ENCODE measurements at regions not wholly inside any gene's neighbourhood (a gene's known extent, or its start where the extent isn't known, plus 50 kb on each side); places are given as distances from the start of the nearest gene placed in this dataset.
"Not testable (repeated sequence)": the region's sequence is repeated elsewhere in the genome, so short reads cannot be mapped to it uniquely, and the experiment has no call there.

- H3K9me3 ChIP-seq: 0 out of 3 replicates have a peak, but pooled peaks cover 9% of the 10 kb centered on the region
- H3K4me2 ChIP-seq: no peak overlapping the region
- H3K4me3 ChIP-seq: no peak overlapping the region
- FAIRE-seq (no peak), DNase-seq (ENCODE audit: low read depth in 1 of 2, low spot score in 1 of 2) (no peak), ATAC-seq (no peak)
- no peaks in the 10 kb centered on the region for H3K4me1 ChIP-seq
- ChIA-PET CTCF (no interaction called here), POLR2A (no interaction called here)
- no peak for TF ChIP-seq SREBF2 (IDR thresholded peaks at IDR 0.05)
- TF ChIP-seq RARB (CRISPR knock-in tag; IDR thresholded peaks at IDR 0.05): no peak
- no peak for TF ChIP-seq RCOR1 (IDR thresholded peaks at IDR 0.05; ENCODE audit: low read depth, low read length)
- no peak for TF ChIP-seq CBX2 (IDR thresholded peaks at IDR 0.05; ENCODE audit: borderline replicate concordance, low read depth)
- no peak for TF ChIP-seq ZC3H11A (IDR thresholded peaks at IDR 0.05)
- TF ChIP-seq JUNB (IDR thresholded peaks at IDR 0.05): no peak
- TF ChIP-seq ESRRA (IDR thresholded peaks at IDR 0.05; ENCODE audit: borderline replicate concordance, low read length): no peak
- no peak for TF ChIP-seq EHF (CRISPR knock-in tag; IDR thresholded peaks at IDR 0.05)
- TF ChIP-seq KDM5A (IDR thresholded peaks at IDR 0.05): no peak
- no peak for TF ChIP-seq HOXB13 (CRISPR knock-in tag; IDR thresholded peaks at IDR 0.05; ENCODE audit: low read depth)
- no peak for TF ChIP-seq MAFK (IDR thresholded peaks at IDR 0.05; ENCODE audit: partially characterized antibody)
- TF ChIP-seq HMGXB4 (CRISPR knock-in tag; IDR thresholded peaks at IDR 0.05; ENCODE audit: borderline replicate concordance): no peak
- no peak for TF ChIP-seq MAZ (IDR thresholded peaks at IDR 0.05; ENCODE audit: borderline replicate concordance, low read depth, low read length)
- no peak for TF ChIP-seq POLR2AphosphoS2 (conservative IDR thresholded peaks at IDR 0.05; ENCODE audit: low read length)
- no peak for TF ChIP-seq TP53 (CRISPR knock-in tag; IDR thresholded peaks at IDR 0.05)
- TF ChIP-seq BHLHE40 (IDR thresholded peaks at IDR 0.05; ENCODE audit: low read depth, low read length): no peak
- no peak for TF ChIP-seq PBX3 (IDR thresholded peaks at IDR 0.05)
- TF ChIP-seq HDAC2 (IDR thresholded peaks at IDR 0.05): no peak
- H3K27ac ChIP-seq: no peak overlapping the region
Observed at GRCh38 chr3:759106-759505, 333.7 kb upstream of the CNTN6 start.

GRCh38 chr3:773433-773832 is 319.4 kb upstream of the CNTN6 start:
- POLR2A ChIA-PET; CTCF ChIA-PET; H3K27ac ChIP-seq; H3K4me1 ChIP-seq; DNase-seq (ENCODE audit: low read depth in 1 of 2, low spot score in 1 of 2); FAIRE-seq; H3K4me2 ChIP-seq; ATAC-seq; H3K4me3 ChIP-seq; H3K9me3 ChIP-seq: not testable (repeated sequence)
- 15% methylated on average over 3 of the region's 3 CpGs for WGBS (ENCODE audit: missing lambda C conversion rate)

- FAIRE-seq: no peak
- H3K4me2 ChIP-seq: no peak overlapping the region
- ATAC-seq: no peak
- no peak for DNase-seq (ENCODE audit: low read depth in 1 of 2, low spot score in 1 of 2)
- H3K4me1 ChIP-seq: no peaks in the 10 kb centered on the region
- H3K9me3 ChIP-seq: no peaks in the 10 kb centered on the region; the same call in 2 of the 3 replicates
- CTCF ChIA-PET: no interaction called here
- no peak overlapping the region for H3K4me3 ChIP-seq
- POLR2A ChIA-PET: no interaction called here
- no peak overlapping the region for H3K27ac ChIP-seq
- 12% methylated on average over 6 of the region's 6 CpGs for WGBS (ENCODE audit: missing lambda C conversion rate)
- TF ChIP-seq BCL3 (IDR thresholded peaks at IDR 0.05) (no peak), POLR2A (IDR thresholded peaks at IDR 0.05; ENCODE audit: low read length) (no peak), USF2 (IDR thresholded peaks at IDR 0.05) (no peak), BHLHE40 (IDR thresholded peaks at IDR 0.05; ENCODE audit: low read depth, low read length) (no peak), FOSL2 (IDR thresholded peaks at IDR 0.05) (no peak), FOSL2 (CRISPR knock-in tag; IDR thresholded peaks at IDR 0.05) (no peak), HOXB5 (CRISPR knock-in tag; IDR thresholded peaks at IDR 0.05) (no peak), KDM1A (IDR thresholded peaks at IDR 0.05; ENCODE audit: low read depth) (no peak), HDAC2 (IDR thresholded peaks at IDR 0.05) (no peak), CHD4 (IDR thresholded peaks at IDR 0.05; ENCODE audit: borderline replicate concordance) (no peak)
Observed at GRCh38 chr3:775178-775880, 317.5 kb upstream of the CNTN6 start.
